Osteoblast (primary cell): ENCODE measurements at regions not wholly inside any gene's neighbourhood (a gene's known extent, or its start where the extent isn't known, plus 50 kb on each side); places are given as distances from the start of the nearest gene placed in this dataset.

Source experiments
- DNase-seq: peaks from one replicate; pipeline ENCODE4 v3.0.0; 2011; ENCODE audit warnings: low spot score, mixed read lengths; ENCODE audit not compliant: insufficient read length; ENCODE audit errors: missing footprints
- H2AFZ ChIP-seq: 2 replicates; pipeline ENCODE4 v1.6.0; 2011; ENCODE audit warnings: mild to moderate bottlenecking, low read length
- H3K27ac ChIP-seq: 2 replicates; pipeline ENCODE4 v1.5.1; 2011; ENCODE audit warnings: mild to moderate bottlenecking, low read depth, low read length, moderate library complexity
- H3K27me3 ChIP-seq: 2 replicates; pipeline ENCODE4 v1.6.0; 2012; ENCODE audit warnings: mild to moderate bottlenecking, control low read depth, inconsistent platforms, low read length, moderate library complexity; ENCODE audit not compliant: insufficient read depth
- H3K36me3 ChIP-seq: 2 replicates; pipeline ENCODE4 v1.5.1; 2011; ENCODE audit warnings: mild to moderate bottlenecking, low read length, control low read depth, moderate library complexity; ENCODE audit not compliant: insufficient read depth
- H3K4me1 ChIP-seq: 2 replicates; pipeline ENCODE4 v1.5.1; 2011; ENCODE audit warnings: mild to moderate bottlenecking, low read length, control low read depth, moderate library complexity; ENCODE audit not compliant: insufficient read depth
- H3K4me2 ChIP-seq: 2 replicates; pipeline ENCODE4 v1.6.0; 2011; ENCODE audit warnings: mild to moderate bottlenecking, low read length; ENCODE audit not compliant: insufficient read depth
- H3K4me3 ChIP-seq: fragments of 200-600 bp; sonication (generic); 3 replicates; pipeline ENCODE4 v1.5.1; 2012; ENCODE audit warnings: mild to moderate bottlenecking, low read length, inconsistent platforms; ENCODE audit not compliant: insufficient read depth
- H3K79me2 ChIP-seq: 2 replicates; pipeline ENCODE4 v1.6.0; 2012; ENCODE audit warnings: mild to moderate bottlenecking, low read length, control low read depth, inconsistent platforms; ENCODE audit not compliant: insufficient read depth
- H3K9me3 ChIP-seq: 2 replicates; pipeline ENCODE4 v1.5.1; 2011; ENCODE audit warnings: low read depth, low read length, control low read depth
- H4K20me1 ChIP-seq: 2 replicates; pipeline ENCODE4 v1.6.0; 2012; ENCODE audit warnings: mild to moderate bottlenecking, low read length, control low read depth; ENCODE audit not compliant: insufficient read depth
- CTCF ChIP-seq: IDR thresholded peaks from 2 replicates; pipeline ENCODE4 v1.5.1; 2011; ENCODE audit warnings: mild to moderate bottlenecking, low read depth, low read length, moderate library complexity; ENCODE audit errors: extremely low read depth

GRCh38 chr14:59018460-59018859, 170.0 kb upstream of the DAAM1 start:
- no peak overlapping the region for H3K27ac ChIP-seq
- H4K20me1 ChIP-seq = no peaks in the 10 kb centered on the region
- no peaks in the 10 kb centered on the region for H3K79me2 ChIP-seq
- no peak overlapping the region for H3K4me2 ChIP-seq
- no peaks in the 10 kb centered on the region for H3K9me3 ChIP-seq
- no peaks in the 10 kb centered on the region for H3K27me3 ChIP-seq
- no peak overlapping the region for H2AFZ ChIP-seq
- no peaks in the 10 kb centered on the region for H3K4me1 ChIP-seq
- DNase-seq = no peak
- H3K36me3 ChIP-seq = no peaks in the 10 kb centered on the region
- no peak for TF ChIP-seq CTCF
- no peak overlapping the region for H3K4me3 ChIP-seq

- Histone ChIP-seq H3K9me3 (no peaks in the 10 kb centered on the region), H3K27ac (no peak overlapping the region), H3K4me2 (no peak overlapping the region), H3K79me2 (no peaks in the 10 kb centered on the region), H4K20me1 (no peaks in the 10 kb centered on the region), H3K4me3 (no peak overlapping the region), H3K36me3 (no peaks in the 10 kb centered on the region), H3K4me1 (no peaks in the 10 kb centered on the region), H3K27me3 (no peaks in the 10 kb centered on the region), H2AFZ (no peak overlapping the region)
- DNase-seq = no peak
- TF ChIP-seq CTCF = peak; percentile 48
Measured at GRCh38 chr14:59018978-59019377, 169.5 kb upstream of the DAAM1 start.

GRCh38 chr14:59020382-59020781, 168.1 kb upstream of the DAAM1 start:
- no peaks in the 10 kb centered on the region for H3K4me1 ChIP-seq
- H3K27me3 ChIP-seq = no peaks in the 10 kb centered on the region
- no peaks in the 10 kb centered on the region for H3K79me2 ChIP-seq
- no peak overlapping the region for H3K4me2 ChIP-seq
- no peak overlapping the region for H3K27ac ChIP-seq
- H4K20me1 ChIP-seq = no peaks in the 10 kb centered on the region
- no peaks in the 10 kb centered on the region for H3K9me3 ChIP-seq
- no peak overlapping the region for H3K4me3 ChIP-seq
- H3K36me3 ChIP-seq = no peaks in the 10 kb centered on the region
- peak; percentile 57 for TF ChIP-seq CTCF
- no peak for DNase-seq
- H2AFZ ChIP-seq = no peak overlapping the region

- Histone ChIP-seq H2AFZ (no peak overlapping the region), H4K20me1 (no peaks in the 10 kb centered on the region), H3K4me3 (no peak overlapping the region), H3K27me3 (no peaks in the 10 kb centered on the region), H3K9me3 (no peaks in the 10 kb centered on the region), H3K36me3 (no peaks in the 10 kb centered on the region), H3K27ac (no peak overlapping the region), H3K4me1 (no peaks in the 10 kb centered on the region), H3K79me2 (no peaks in the 10 kb centered on the region), H3K4me2 (no peak overlapping the region)
- no peak for DNase-seq
- TF ChIP-seq CTCF = peak; percentile 47
Measured at GRCh38 chr14:59022144-59022543, 166.3 kb upstream of the DAAM1 start.
